ENCODE measurements at regions not wholly inside any gene's neighbourhood (a gene's known extent, or its start where the extent isn't known, plus 50 kb on each side); places are given as distances from the start of the nearest gene placed in this dataset.

DNA sequence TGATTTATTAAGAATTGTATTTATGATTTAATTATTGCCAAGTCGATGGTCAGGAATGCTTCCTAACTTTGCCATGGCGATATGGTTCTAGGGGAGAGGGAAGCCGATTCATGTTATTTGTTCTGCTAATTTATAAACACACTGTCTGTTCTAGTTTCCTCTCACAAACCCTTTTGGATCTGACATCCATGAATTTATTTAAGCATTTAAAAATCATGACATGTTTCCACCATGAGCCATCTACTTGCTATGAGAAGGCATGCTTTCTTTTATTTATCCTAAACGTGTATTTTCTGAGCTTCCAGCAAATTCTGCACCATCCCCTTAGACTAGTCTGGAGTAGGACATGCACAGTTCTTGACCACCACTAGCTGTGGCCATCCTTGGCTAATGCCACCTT, 136.6 kb upstream of the STC2 start:
- TF ChIP-seq CTCF (IDR thresholded peaks at IDR 0.05; ENCODE audit: borderline replicate concordance, extremely low read depth, low read length, poor library complexity, severe bottlenecking) (no peak), EZH2 (IDR thresholded peaks at IDR 0.05; ENCODE audit: borderline replicate concordance, low read depth, low read length, severe bottlenecking) (no peak)
